Spleen (tissue), 11 donors: ENCODE measurements at regions not wholly inside any gene's neighbourhood (a gene's known extent, or its start where the extent isn't known, plus 50 kb on each side); places are given as distances from the start of the nearest gene placed in this dataset.

Experiments
- DNase-seq: peaks from one replicate; pipeline ENCODE4 v3.0.0-alpha.2; 2020
- H3K27ac ChIP-seq, 8 donors: fragments of 200-600 bp; sonication (generic) in 7 of 8; 1 replicate in 4 of 8; 2 replicates in 4 of 8; pipeline versions ENCODE4 v1.5.0 to v1.8.0; 2016 to 2021; ENCODE audit warnings: inconsistent platforms in 4 of 8, mild to moderate bottlenecking in 4 of 8, moderate library complexity in 1 of 8
- H3K27me3 ChIP-seq, 7 donors: fragments of 200-600 bp; sonication (generic) in 6 of 7; replicated peaks in 1 of 7; 1 replicate in 4 of 7; 2 replicates in 3 of 7; pipeline versions ENCODE4 v1.5.0 to v1.8.0; 2016 to 2021; ENCODE audit warnings: inconsistent platforms in 3 of 7, mild to moderate bottlenecking in 1 of 7
- H3K36me3 ChIP-seq, 6 donors: fragments of 200-600 bp; sonication (generic) in 5 of 6; 1 replicate in 4 of 6; 2 replicates in 2 of 6; pipeline versions ENCODE4 v1.5.0 to v1.8.0; 2016 to 2021; ENCODE audit warnings: inconsistent platforms in 2 of 6
- H3K4me1 ChIP-seq, 6 donors: fragments of 200-600 bp; sonication (generic) in 5 of 6; 1 replicate in 3 of 6; 2 replicates in 3 of 6; pipeline versions ENCODE4 v1.5.0 to v1.8.0; 2016 to 2021; ENCODE audit warnings: inconsistent platforms in 3 of 6
- H3K4me3 ChIP-seq, 8 donors: fragments of 200-600 bp; sonication (generic) in 7 of 8; 1 replicate in 4 of 8; 2 replicates in 4 of 8; pipeline versions ENCODE4 v1.5.0 to v1.8.0; 2016 to 2021; ENCODE audit warnings: inconsistent platforms in 4 of 8, mild to moderate bottlenecking in 4 of 8, moderate library complexity in 2 of 8
- H3K9me3 ChIP-seq, 8 donors: fragments of 200-600 bp; sonication (generic) in 7 of 8; 1 replicate in 4 of 8; 2 replicates in 4 of 8; pipeline versions ENCODE4 v1.5.0 to v1.8.0; 2016 to 2021; ENCODE audit warnings: inconsistent platforms in 4 of 8
- POLR2A ChIP-seq, 3 donors: fragments of 450-650 bp; IDR thresholded peaks; one replicate each; pipeline ENCODE4 v1.5.1; 2017; ENCODE audit warnings: antibody characterized with exemption in 3 of 3, mild to moderate bottlenecking in 1 of 3
- POLR2AphosphoS5 ChIP-seq, 3 donors: sonication (generic); formaldehyde crosslinking; IDR thresholded peaks; one replicate each; pipeline ENCODE4 v1.5.1; 2017; ENCODE audit warnings: antibody characterized with exemption in 3 of 3
- WGBS, 5 donors: extraction: QIAGEN DNeasy Blood & Tissue Kit in 3 of 5; methylation state at CpG; one replicate each; pipeline versions ENCODE4 v1.1.5 to v1.1.7; 2013 to 2018; 5-methylcytosine and 5-hydroxymethylcytosine counted together
- intact Hi-C: fragments of 100-400 bp; cut with DNase I; formaldehyde crosslinking; loops from one replicate; pipeline ENCODE4 v1.15.0; 2023; ENCODE audit warnings: low total_unique reads
- TF ChIP-seq, protein P1 (sequence below), 11 experiments: fragments of 200-600 bp in 7 of 11; fragments of 450-650 bp in 4 of 11; sonication (generic) in 4 of 11; IDR thresholded peaks in 8 of 11; conservative IDR thresholded peaks in 3 of 11; 1 replicate in 7 of 11; 2 replicates in 4 of 11; pipeline versions ENCODE4 v1.4.0 to v1.8.0; 2016 to 2021; ENCODE audit warnings: antibody characterized with exemption in 11 of 11, inconsistent platforms in 4 of 11, mild to moderate bottlenecking in 1 of 11
- donor health status: healthy with polysubstance abuse.
- donor health status: DM: no; HTN: no; CAD: no; lungs with moderate emphysema.
- donor health status: DM: no; HTN: no; CAD: no.
- donor health status: Bipolar disorder and iron deficiency.
- donor health status: healthy.
- donor health status: DM: no; HTN: no; CAD: no.
- donor health status: DM: yes; HTN: yes; CAD: no.

DNA sequence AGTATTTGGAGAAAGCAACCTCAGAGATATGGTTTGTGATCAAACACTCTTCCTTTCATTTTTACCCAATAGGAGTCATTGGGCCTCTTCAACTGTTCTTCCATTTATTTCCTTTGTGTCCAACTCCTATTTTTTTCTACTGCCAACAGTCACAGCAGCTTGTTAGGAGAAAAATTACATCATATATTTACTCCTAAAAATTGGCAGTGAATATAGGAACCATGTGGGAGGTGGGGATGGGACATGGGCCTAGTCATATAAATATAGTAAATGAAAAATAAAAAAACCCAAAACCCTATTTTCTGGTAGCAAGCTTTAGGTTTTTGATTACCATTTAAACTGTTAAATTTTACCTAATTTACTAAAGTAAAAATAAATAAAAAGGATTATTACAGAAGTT, 134.9 kb upstream of the MPDZ start:
- Histone ChIP-seq H3K36me3 (no peaks in the 10 kb centered on the region), H3K4me1 (no peaks in the 10 kb centered on the region), H3K9me3 (no peaks in the 10 kb centered on the region), H3K27me3 (no peaks in the 10 kb centered on the region), H3K27ac (no peak overlapping the region), H3K4me3 (no peak overlapping the region)
- TF ChIP-seq POLR2A (IDR thresholded peaks at IDR 0.05) (no peak), POLR2AphosphoS5 (IDR thresholded peaks at IDR 0.05) (no peak)
- TF ChIP-seq, protein P1, sequence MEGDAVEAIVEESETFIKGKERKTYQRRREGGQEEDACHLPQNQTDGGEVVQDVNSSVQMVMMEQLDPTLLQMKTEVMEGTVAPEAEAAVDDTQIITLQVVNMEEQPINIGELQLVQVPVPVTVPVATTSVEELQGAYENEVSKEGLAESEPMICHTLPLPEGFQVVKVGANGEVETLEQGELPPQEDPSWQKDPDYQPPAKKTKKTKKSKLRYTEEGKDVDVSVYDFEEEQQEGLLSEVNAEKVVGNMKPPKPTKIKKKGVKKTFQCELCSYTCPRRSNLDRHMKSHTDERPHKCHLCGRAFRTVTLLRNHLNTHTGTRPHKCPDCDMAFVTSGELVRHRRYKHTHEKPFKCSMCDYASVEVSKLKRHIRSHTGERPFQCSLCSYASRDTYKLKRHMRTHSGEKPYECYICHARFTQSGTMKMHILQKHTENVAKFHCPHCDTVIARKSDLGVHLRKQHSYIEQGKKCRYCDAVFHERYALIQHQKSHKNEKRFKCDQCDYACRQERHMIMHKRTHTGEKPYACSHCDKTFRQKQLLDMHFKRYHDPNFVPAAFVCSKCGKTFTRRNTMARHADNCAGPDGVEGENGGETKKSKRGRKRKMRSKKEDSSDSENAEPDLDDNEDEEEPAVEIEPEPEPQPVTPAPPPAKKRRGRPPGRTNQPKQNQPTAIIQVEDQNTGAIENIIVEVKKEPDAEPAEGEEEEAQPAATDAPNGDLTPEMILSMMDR (IDR thresholded peaks at IDR 0.05 in 8 of 11, conservative IDR thresholded peaks at IDR 0.05 in 3 of 11), result no peak
- no peak for DNase-seq
- intact Hi-C loops, result no loop called here

DNA sequence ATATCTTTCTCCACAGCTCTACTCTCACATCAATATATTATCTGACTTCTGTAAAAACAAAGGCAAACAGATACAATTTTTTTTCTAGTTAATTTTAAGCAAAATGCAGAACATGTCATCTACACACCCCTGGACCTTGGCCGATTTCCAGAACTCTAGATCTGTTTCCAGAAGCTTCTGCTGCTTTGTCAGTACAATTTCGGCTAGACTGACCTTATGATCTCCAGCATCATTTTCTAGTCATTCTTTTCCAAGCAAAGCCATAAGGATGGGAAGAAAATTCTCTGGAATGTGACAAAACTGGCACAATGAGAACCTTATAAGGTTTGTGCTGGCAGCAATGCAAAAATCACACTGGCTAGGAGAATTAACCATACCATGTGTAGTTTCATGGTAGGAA, 132.8 kb upstream of the MPDZ start:
- no peak for DNase-seq
- H3K4me1 ChIP-seq, result no peaks in the 10 kb centered on the region
- H3K27me3 ChIP-seq, result no peaks in the 10 kb centered on the region
- no peak overlapping the region for H3K27ac ChIP-seq
- TF ChIP-seq, protein P1 (IDR thresholded peaks at IDR 0.05 in 8 of 11, conservative IDR thresholded peaks at IDR 0.05 in 3 of 11), result no peak
- TF ChIP-seq POLR2AphosphoS5 (IDR thresholded peaks at IDR 0.05) (no peak), POLR2A (IDR thresholded peaks at IDR 0.05) (no peak)
- intact Hi-C loops, result no loop called here
- no peaks in the 10 kb centered on the region for H3K9me3 ChIP-seq
- H3K36me3 ChIP-seq, result no peaks in the 10 kb centered on the region
- H3K4me3 ChIP-seq, result no peak overlapping the region
- WGBS, 5 donors, result 57 to 74% (median 60%) methylated on average over 2 of the region's 2 CpGs

DNA sequence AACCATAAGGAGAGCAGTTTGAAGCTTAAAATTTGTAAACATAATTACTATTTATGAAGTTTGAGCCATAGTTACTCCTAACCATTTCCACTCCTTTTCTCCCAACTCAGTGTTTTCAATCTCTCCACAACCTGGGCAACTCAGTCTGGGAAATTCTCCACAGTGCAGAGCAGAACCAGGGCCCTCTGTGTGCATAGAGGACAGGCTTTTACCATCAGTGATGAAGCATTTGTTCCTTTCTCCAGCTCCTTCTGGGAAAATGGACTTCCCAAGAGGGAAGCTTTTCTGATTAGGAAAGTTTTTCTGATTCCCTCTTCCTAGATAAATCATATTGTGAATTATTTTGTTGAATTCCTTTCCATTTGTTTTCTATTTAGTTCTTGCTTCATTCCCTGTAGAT, 132.3 kb upstream of the MPDZ start:
- Histone ChIP-seq H3K9me3 (no peaks in the 10 kb centered on the region), H3K36me3 (no peaks in the 10 kb centered on the region), H3K27ac (no peak overlapping the region)

DNA sequence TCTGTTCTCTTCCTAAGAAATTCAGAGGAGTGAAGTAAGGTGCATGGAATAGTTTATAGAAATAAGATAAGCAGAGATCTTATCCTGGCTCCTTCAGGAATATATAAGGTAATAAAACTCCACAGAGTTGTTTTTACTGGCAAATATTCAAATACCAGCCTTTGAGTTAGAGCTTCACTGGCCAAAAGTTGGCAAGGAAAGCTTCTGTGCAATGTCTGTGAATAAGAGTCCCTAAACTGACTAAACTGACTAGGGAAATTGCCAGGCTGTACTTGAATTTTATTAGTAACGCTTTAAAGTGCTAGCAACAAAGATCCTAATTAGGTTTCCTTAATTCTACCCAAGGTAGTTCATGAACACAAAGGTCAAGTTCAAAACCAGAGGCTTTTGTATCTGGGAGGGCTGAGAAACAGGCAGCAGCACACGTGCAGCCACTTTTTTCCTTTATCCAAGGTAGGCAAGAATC, 131.1 kb upstream of the MPDZ start:
- Histone ChIP-seq H3K9me3 (no peaks in the 10 kb centered on the region), H3K27me3 (no peaks in the 10 kb centered on the region), H3K4me3 (no peak overlapping the region), H3K4me1 (no peaks in the 10 kb centered on the region), H3K36me3 (no peaks in the 10 kb centered on the region), H3K27ac (no peak overlapping the region)
- no peak for DNase-seq
- TF ChIP-seq POLR2AphosphoS5 (IDR thresholded peaks at IDR 0.05), result no peak
- TF ChIP-seq POLR2A (IDR thresholded peaks at IDR 0.05), result no peak
- TF ChIP-seq, protein P1 (IDR thresholded peaks at IDR 0.05 in 8 of 11, conservative IDR thresholded peaks at IDR 0.05 in 3 of 11), result no peak
- intact Hi-C loops, result no loop called here
- 59 to 87% (median 76%) methylated on average over 2 of the region's 2 CpGs for whole genome bisulfite sequencing, 5 donors

More for the DNA sequence above, 132.3 kb upstream of the MPDZ start:
- TF ChIP-seq POLR2AphosphoS5 (IDR thresholded peaks at IDR 0.05), result no peak
- TF ChIP-seq, protein P1 (IDR thresholded peaks at IDR 0.05 in 8 of 11, conservative IDR thresholded peaks at IDR 0.05 in 3 of 11), result no peak
- no peak for TF ChIP-seq POLR2A (IDR thresholded peaks at IDR 0.05)
- Histone ChIP-seq H3K4me1 (no peaks in the 10 kb centered on the region), H3K27me3 (no peaks in the 10 kb centered on the region), H3K4me3 (no peak overlapping the region)
- intact Hi-C loops, result no loop called here
- no peak for DNase-seq
